OCI-M2 (cell line): ENCODE measurements at regions not wholly inside any gene's neighbourhood (a gene's known extent, or its start where the extent isn't known, plus 50 kb on each side); places are given as distances from the start of the nearest gene placed in this dataset.

Source experiments
- DNase-seq: peaks from one replicate; lab custom pipeline; 2025; ENCODE audit not compliant: unreplicated experiment; lab: John Stamatoyannopoulos, UW

DNA sequence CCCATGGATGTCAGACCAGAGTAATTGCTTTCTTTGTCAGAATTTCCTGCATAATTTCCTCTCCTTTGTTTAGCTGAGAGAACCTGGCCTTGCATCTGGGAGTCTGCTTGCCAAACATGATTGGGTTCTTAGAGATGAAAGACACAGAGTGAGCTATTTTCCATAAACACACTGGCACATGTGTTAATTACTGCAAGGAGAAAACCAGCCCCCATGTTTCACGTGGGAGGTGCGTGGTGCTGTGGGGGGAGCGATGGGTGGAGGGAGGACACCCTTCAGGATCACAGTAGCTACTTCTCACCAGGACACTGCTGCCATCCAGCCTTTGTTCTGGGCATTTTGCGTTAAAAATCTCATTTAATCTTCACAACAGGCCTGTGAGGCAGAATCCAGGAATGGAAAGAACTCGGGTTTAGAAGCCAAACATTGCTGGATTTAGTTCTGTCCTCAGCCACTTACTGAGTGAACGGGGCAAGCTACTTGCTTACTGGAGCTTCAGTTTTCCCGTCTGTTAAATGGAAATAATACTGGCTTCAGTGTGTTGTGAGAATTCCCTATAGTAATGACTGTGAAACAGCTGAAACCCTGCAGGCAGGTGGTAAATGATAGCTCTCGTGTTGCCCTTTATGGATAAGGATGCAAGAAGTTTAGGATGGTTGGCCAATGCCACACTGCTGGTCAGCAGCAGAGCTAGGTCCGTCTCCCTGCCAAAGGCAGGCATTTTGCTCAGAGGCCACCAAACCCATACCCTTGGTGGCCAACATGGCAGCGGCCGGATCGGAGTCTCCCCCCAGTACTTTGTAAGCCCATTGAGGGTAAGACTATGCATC lies 100.1 kb upstream of the ASAP2 start:
- DNase-seq: no peak

DNA sequence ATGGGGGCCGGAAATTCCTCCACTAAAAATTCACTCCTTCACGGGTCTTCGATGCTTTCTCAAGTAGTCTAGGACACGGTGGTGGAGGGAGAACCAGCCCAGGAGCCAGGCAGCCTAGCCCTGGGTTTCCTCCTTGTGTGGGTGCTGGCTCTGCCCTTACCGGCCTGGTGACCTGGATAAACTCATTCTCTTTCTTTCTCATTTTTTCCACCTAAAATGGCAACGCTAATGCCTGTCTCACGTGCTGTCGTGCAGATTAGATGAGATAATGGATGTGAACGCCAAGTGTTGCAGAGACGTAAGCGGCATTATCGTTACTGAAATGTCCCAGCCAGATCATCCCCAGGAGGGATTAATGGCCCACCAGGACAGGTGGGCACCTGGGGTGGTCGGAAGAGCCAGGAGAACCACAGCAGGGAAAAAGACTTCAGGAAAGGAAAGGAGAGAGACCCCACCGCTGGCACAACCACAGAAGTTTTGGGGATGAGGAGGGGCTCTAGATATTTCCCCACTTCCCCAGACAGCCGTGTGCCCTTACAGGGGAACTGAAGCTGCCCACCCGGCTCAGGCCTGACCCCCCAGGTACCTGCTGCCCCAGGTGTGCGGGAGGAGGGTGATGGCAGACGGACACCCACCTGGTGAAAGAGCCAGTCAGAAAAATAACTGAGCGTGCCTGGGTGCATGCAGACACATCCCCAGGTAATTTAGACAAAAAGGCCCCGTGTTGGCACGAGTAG lies 100.8 kb upstream of the ASAP2 start:
- DNase-seq: no peak

DNA sequence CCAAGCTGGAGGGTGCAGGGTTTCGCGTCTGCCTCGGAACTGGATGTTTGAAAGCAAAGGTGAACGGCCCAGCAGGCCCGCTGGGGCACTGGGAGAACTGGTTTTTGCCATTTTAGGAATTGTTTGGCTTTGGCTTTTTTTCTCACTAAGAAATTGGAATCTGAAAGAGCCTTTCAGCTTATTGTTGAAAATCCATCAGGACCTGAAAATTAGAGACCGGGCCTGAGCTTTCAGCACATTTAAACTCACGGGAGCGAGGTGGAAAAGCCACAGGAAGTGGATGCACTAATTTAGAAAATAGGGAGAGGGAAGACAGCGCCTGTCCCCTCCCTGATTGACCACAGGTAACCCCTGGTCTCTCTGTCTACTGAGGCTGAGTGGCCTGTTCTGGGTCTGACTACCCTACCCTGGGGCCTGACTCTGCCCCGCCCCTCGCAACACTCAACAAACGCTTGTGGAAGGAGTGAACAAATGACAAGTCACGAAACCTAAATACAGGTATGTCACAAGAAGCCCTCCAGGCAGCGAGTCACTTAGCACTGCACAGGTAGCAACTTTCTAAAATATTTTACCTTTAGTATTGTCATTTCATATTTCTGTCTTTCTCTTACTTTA lies 100.3 kb upstream of the MBOAT2 start:
- DNase-seq: no peak

DNA sequence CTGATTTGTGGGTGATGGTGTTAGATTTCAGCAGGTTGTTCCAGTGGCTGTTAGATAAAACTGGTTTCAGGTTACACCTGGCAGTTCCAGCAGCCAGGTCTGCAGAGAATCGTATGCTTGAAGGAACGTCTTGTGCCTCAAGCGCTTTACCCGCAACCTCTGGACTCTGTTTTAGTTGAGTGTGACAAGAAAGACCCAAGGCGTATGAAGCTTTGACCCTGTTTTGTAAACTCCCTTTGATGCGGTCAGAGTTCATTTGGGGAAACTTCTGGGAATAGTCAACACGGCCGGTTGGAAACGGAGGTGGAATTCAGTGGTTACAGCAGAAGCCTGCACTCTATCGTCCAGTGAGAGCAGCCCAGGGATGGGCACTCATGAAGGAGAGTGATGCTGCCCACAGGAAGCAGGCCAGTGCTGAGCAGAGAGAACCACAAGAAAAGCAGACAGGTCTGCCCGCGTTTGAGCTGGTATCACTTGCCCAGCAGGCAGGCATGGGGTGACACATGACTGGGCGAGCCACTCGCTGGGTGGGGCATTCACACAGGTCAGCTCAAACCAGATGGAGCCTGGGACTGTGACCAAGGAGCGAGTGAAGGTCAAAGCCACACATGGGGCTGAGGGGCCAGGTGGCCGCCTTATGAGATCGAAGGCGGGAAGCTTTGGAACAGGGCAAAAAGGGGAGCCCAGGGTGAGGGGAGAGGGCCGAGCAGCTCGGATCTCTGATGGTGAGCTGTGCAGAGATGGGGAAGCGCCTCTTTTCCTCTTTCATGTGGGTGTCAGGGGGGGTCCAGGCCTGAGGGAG lies 99.6 kb upstream of the MBOAT2 start:
- DNase-seq: no peak

DNA sequence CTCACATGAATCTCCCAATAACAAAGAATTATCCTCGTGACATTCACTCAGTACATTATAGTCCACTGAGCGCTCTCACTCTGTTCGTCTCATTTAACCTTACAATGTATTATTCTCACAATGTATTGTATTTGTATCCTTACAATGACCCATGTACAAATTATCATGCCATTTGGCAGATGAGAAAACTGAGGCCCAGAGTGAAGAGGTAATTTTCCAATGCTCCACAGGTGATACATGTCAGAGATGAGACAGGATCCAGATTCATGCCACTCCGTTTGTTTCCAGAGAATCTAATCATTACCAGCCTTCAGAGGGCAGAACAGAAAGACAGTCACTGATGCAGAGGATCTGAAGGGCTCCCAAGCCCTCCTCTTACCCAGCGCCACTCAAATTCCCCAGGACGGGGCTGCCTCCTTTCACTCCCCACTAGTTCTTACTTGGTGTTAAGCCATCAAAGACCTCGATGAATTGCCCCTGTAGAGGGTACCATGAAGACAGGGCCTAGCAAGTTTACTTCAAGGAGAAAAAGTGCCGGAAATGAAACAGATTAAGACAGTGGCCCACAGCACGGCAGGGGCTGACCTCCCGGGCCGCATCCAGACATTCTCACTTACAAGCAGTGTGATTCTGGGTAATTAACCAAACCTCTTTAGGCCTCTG lies 98.4 kb upstream of the MBOAT2 start:
- DNase-seq: no peak

DNA sequence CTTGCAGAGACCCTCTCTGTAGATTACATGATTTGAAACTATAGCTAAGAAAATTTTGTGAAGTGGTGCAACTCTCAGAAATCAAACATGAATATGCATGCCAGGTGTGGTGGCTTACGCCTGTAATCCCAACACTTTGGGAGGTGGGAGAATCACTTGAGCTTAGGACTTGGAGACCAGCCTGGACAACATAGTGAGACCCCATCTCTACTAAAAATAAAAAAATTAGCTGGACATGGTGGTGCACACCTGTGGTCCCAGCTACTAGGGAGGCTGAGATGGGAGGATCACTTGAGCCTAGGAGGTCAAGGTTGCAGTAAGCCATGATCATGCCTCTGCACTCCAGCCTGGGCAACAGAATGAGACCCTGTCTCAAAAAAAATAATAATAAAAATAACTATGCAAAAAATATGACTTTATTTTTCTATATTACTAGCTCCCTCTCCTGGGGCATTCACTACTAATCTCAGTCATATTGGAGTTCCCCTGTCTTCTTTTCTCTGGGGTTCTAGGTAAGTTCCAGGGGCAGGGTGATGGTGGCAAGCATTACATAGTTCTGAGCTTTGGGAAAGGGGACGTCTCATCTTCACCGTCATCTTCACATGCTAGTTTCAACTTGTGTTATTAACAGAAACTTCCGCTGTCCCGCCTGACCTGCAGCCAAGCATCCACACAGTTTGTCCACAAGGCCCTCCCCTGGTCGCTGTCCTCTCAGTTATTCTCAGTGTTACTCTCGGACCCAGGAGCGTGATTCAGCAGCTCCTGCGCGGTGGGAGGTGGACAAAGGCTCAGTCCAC lies 96.8 kb upstream of the MBOAT2 start:
- DNase-seq: no peak

DNA sequence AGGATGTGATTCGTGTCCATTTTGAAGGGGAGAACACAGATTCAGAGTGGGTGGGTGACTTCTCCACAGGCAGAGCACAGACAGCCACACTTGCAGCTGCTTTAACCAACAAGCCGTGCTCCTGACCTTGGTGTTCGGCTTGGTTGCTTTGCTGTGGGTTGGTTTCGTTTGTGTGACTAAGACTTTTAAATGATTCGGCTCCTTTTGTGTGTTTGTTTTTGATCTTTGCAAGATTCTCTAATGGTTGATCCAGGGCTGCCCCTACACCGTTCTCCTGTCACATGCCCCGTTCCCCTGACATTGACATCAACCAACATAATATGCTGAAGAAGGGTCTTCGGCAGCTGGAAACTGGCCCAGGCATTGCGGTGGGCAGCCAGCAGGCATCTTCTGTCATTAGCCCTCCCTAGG lies 95.9 kb upstream of the MBOAT2 start:
- no peak for DNase-seq

DNA sequence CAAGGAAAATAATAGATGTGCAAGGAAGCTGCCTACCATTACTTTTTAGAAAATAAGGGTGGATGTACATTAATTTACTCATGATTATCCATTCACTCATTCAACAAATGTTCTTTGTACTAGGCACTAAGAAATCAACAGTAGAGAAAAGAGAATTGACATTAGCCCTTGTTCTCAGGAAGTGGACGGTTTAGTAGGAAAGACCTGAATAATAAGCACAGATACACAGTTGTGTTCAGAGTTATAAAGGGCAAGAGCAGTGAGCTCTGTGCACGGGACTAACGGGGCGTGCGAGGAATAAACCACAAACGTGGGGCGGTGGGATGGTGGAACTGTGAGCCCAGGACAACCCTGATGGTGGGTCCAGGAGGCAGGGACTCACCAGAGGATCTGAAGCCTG lies 94.4 kb upstream of the MBOAT2 start:
- no peak for DNase-seq

DNA sequence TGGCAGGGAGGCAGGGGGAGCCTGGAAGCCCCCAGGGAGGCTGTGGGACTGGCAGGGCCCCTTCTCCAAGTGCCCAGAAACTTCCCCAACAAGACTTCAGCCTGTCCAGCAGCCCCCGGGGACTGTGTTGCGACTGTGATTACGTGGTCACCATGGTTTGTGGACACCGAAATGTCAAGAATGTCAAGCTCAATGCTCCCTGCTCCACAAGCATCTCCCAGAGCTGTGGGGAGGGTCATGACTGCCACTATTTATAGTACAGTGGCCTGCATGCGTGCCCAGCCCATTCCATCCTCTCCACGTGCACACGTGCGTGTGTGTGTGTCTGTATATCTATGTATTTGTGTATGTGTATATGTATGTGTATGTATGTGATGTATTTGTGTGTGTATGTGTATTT lies 93.8 kb upstream of the MBOAT2 start:
- DNase-seq: no peak

DNA sequence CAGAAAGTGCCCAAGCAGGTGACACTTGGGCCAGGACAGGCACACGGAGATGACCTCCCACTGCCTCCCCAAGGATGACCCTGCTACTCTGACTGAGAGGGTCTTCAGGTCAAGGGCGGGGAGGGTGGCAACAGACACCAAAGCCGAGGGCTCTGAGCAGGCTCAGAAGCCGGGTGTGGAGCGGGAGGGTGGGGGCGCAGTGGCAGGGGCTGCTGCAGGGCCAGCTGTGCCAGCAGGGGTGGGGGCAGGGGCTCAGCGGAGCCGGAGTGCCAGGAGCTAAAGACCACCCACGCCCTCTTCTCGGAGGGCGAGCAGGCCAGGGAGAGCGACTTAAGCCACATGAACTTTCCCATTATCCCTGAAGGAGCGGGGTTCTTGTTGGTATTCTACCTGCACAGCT lies 93.3 kb upstream of the MBOAT2 start:
- DNase-seq: no peak

DNA sequence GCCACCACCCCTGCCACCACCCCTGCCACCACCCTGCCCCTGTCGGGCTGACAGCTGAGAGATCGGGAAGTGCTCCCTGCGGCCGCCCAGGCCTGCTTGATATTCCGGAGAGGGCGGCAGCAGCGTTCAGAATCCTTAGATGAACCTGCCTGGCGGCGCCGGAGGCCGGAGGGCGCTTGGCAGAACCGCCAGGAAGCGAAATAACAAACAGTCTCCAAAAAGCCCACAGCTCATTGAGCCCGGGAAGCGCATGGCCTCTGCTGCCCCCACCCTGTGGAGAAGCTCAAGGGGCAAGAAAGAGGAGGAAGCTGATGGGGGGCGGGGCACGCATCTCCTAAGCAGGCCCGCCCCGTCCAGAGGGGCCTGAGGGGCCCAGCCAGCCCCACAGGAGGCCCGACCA lies 92.2 kb upstream of the MBOAT2 start:
- no peak for DNase-seq

DNA sequence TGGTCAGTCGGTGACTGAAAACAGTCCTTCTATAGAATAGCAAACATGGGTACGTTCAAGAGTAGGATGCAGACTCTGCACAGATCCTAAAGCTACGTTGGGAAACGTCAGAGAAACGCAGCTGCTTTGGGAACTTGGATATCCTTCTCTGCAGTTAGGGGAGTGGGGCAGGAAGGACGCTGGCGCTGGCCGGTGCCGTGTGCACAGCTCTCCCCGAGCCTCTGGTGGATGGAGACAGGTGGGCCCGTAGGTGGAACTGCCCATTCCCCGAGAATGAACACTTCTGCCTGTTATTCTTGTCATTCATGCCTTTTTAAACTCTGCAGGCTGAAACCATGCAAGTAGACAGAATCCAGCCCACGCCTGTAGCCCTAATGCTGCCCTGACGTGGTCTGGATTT lies 91.7 kb upstream of the MBOAT2 start:
- DNase-seq: no peak

DNA sequence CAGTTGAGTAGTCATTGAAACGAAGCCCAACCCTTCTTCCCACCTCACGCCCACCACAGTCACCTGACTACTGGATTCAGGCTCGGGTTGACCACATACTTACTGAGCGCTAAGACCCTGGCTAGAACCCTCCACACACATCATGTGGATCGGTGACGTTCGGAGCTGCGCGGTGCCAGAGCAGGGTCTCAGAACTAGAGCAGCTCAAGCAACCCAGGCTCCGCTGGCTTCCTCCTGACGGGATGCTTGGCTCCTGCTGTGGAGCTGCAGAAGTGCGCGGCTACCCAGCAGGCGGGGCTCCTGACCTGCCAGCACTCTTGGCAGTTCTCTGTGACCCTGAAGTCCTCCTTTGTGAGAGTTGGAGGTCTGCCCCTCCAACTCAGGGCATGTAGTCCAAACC lies 90.6 kb upstream of the MBOAT2 start:
- DNase-seq: no peak

DNA sequence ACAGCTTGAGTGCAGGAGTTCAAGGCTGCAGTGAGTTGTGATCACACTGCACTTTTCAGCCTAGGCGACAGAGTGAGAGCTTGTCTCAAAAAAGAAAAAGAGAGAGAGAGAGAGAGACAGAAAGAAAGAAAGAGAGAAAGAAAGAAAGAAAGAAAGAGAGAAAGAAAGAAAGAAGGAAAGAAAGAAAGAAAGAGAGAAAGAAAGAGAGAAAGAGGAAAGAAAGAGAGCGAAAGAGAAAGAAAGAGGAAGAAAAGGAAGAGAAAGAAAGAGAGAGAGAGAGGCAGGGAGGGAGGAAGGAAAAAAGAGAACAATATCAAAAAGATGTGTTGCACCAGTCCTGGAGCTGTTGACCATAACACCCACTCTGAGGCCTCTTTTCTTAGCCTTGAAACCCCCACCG lies 89.8 kb upstream of the MBOAT2 start:
- no peak for DNase-seq

DNA sequence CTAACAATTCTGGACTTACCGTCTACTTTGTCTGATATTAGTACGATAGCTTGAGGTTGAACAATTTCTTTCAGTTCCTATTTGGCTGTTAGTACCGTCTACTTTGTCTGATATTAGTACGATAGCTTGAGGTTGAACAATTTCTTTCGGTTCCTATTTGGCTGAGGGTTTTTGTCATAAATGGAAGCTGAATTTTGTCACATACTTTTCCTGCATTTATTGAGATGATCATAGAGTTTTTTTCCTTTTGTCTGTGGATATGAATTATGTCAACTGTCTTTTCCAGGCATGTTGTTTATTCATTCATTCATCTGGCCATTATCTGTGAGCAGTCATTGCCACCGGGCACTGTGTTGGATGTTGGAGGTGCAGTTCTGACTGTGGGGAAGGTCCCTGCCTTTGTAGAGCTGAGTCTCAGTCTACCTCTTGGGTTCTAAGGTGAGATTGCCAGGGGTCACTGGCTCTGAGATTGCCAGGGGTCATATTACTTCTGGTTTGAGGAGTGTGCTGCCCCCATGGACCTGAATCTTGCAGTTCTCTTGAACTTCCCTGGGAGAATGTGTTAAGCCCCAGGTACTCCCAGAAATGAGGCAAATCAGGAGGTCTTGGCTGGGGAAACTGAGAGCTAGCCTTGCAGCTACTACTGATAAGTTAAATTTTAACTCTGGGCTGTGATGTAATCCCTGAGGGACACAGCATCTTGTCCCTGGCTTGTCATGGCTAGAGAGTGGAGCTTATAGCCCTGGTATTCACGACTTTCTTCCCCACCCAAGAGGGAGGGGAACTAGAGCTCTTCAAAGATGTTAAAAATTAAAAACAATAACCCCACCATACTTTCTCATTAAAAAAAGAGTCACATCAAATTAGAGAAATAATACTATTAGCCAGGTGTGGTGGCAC lies 89.1 kb upstream of the MBOAT2 start:
- no peak for DNase-seq

DNA sequence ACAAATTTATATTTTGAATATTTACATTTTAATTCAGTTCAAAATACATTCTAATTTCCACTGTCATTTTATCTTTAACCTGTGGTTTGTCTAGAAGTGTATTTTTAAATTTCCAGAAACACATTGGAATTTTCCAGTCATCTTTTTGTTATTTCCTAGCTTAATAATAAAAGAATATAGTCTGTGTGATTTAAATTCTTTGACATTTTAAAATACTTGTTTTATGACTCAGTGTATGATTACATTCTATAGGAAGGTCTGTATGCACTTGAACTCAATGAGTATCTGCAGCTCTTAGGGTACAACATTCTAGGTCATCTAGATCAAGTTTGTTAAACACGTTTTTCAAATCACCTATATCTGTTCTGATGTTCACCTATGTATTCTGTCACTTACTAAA lies 88.3 kb upstream of the MBOAT2 start:
- no peak for DNase-seq

DNA sequence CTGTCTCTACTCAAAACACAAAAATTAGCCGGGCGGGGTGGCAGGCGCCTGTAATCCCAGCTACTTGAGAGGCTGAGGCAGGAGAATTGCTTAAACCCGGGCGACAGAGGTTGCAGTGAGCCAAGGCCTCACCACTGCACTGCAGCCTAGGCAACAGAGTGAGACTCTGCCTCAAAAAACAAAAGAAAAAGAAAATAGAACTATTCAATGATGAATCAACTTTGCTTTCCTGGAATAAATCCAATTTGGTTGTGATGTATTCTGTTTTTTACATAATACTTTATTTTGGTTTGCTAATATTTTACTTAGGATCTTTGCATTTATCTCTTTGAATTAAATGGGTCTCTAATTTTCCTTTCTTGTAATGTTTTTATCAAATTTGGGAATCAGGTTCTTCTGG lies 86.3 kb upstream of the MBOAT2 start:
- no peak for DNase-seq

DNA sequence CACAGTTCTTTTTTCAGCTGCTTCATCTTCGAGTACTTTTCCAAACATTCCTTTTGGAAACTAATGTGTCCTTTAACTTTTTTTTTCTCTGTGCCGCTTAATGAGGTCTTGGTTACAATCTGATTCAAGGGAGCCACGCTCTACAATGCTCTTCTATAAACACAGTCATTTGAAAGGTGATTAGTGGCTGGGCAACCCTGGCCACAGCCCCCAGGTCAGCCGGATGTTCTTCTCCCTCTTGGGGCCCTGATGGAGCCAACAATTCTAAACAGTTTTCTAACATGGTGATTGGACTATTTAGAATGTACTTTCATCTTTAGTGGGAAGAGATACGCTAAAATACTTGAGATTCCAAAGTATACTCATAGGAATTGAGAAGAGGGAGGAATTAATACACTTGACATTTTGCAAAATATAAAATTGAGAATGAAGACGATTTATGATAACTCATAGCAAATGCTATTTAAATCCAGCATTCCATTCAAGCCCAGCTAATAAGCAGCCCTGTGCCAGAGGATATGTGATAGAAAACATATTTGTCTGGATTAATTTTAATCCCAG lies 83.7 kb upstream of the MBOAT2 start:
- no peak for DNase-seq

DNA sequence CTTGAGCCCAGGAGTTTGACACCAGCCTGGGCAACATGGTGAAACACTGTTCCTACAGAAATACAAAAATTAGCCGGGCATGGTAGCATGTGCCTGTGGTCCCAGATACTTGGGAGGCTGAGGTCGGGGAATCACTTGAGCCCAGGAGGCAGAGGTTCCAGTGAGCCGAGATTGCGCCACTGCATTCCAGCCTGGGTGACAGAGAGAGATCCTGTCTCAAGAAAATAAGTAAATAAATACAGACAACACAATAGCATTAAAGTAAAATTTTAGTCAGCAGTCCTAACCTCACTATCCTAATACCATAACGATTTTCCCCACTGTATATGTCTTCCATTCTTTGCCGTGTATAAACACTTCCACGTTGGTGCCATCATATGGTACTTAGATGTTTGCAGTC lies 83.0 kb upstream of the MBOAT2 start:
- no peak for DNase-seq
